Liver (tissue), 8 donors: ENCODE measurements at regions not wholly inside any gene's neighbourhood (a gene's known extent, or its start where the extent isn't known, plus 50 kb on each side); places are given as distances from the start of the nearest gene placed in this dataset.
"Not testable (repeated sequence)": the region's sequence is repeated elsewhere in the genome, so short reads cannot be mapped to it uniquely, and the experiment has no call there.

Source experiments
- DNase-seq: peaks from one replicate; pipeline ENCODE4 v3.0.0-alpha.2; 2017; ENCODE audit warnings: low spot score
- H3K27ac ChIP-seq, 2 donors: one replicate each; pipeline ENCODE4 v1.7.0; 2013; ENCODE audit warnings: inconsistent platforms in 2 of 2, low read length in 2 of 2, control low read depth in 1 of 2, low read depth in 1 of 2, mild to moderate bottlenecking in 1 of 2
- H3K27me3 ChIP-seq, 4 donors: one replicate each; pipeline versions ENCODE4 v1.6.1 to v1.7.0; 2013; ENCODE audit warnings: low read length in 3 of 4, inconsistent platforms in 1 of 4, mild to moderate bottlenecking in 1 of 4, moderate library complexity in 1 of 4; ENCODE audit not compliant: control insufficient read depth in 4 of 4, insufficient read depth in 4 of 4
- H3K36me3 ChIP-seq, 4 donors: one replicate each; pipeline versions ENCODE4 v1.6.1 to v1.7.0; 2013; ENCODE audit warnings: low read length in 3 of 4, mild to moderate bottlenecking in 3 of 4, low read depth in 1 of 4, moderate library complexity in 1 of 4; ENCODE audit not compliant: control insufficient read depth in 4 of 4, insufficient read depth in 3 of 4
- H3K4me1 ChIP-seq, 4 donors: one replicate each; pipeline versions ENCODE4 v1.6.1 to v1.7.0; 2013; ENCODE audit warnings: low read length in 3 of 4, mild to moderate bottlenecking in 3 of 4, moderate library complexity in 1 of 4; ENCODE audit not compliant: control insufficient read depth in 4 of 4, insufficient read depth in 4 of 4
- H3K4me3 ChIP-seq, 3 donors: one replicate each; pipeline versions ENCODE4 v1.6.1 to v1.7.0; 2013; ENCODE audit warnings: low read length in 3 of 3, control low read depth in 1 of 3, low read depth in 1 of 3, mild to moderate bottlenecking in 1 of 3
- H3K9ac ChIP-seq, 2 donors: one replicate each; pipeline ENCODE4 v1.7.0; 2013; ENCODE audit warnings: low read length in 2 of 2, mild to moderate bottlenecking in 2 of 2, moderate library complexity in 2 of 2, control low read depth in 1 of 2, low read depth in 1 of 2
- H3K9me3 ChIP-seq, 4 donors: one replicate each; pipeline versions ENCODE4 v1.6.1 to v1.7.0; 2013; ENCODE audit warnings: low read length in 3 of 4; ENCODE audit not compliant: control insufficient read depth in 4 of 4
- ATF3 ChIP-seq: IDR thresholded peaks from 2 replicates; pipeline ENCODE4 v1.6.1; 2016; ENCODE audit warnings: antibody characterized with exemption
- CTCF ChIP-seq: fragments of 150-350 bp; IDR thresholded peaks from 2 replicates; pipeline ENCODE4 v1.5.1; 2017; ENCODE audit warnings: improper control_type of control experiment, low read depth, low read length; ENCODE audit not compliant: missing input control
- EGR1 ChIP-seq, 2 donors: IDR thresholded peaks; 2 replicates each; pipeline ENCODE4 v1.6.1; 2016 to 2018; ENCODE audit warnings: antibody characterized with exemption in 2 of 2, low read depth in 2 of 2
- FOXA1 ChIP-seq: IDR thresholded peaks from 2 replicates; pipeline ENCODE4 v1.6.1; 2016; ENCODE audit warnings: antibody characterized with exemption
- GABPA ChIP-seq, 2 donors: IDR thresholded peaks in 1 of 2; conservative IDR thresholded peaks in 1 of 2; 2 replicates each; pipeline ENCODE4 v1.6.1; 2016; ENCODE audit warnings: antibody characterized with exemption in 2 of 2, mild to moderate bottlenecking in 1 of 2, moderate library complexity in 1 of 2
- HNF4A ChIP-seq, 2 donors: conservative IDR thresholded peaks; 2 replicates each; pipeline ENCODE4 v1.6.1; 2016; ENCODE audit warnings: antibody characterized with exemption in 2 of 2, mild to moderate bottlenecking in 2 of 2
- HNF4G ChIP-seq: IDR thresholded peaks from 2 replicates; pipeline ENCODE4 v1.6.1; 2016; ENCODE audit warnings: antibody characterized with exemption
- JUND ChIP-seq, 2 donors: IDR thresholded peaks; 2 replicates each; pipeline ENCODE4 v1.6.1; 2016; ENCODE audit warnings: antibody characterized with exemption in 2 of 2
- MAX ChIP-seq: IDR thresholded peaks from 2 replicates; pipeline ENCODE4 v1.6.1; 2016; ENCODE audit warnings: antibody characterized with exemption
- NR2F2 ChIP-seq: IDR thresholded peaks from 2 replicates; pipeline ENCODE4 v1.6.1; 2016; ENCODE audit warnings: antibody characterized with exemption
- RAD21 ChIP-seq, 2 donors: IDR thresholded peaks; 2 replicates each; pipeline ENCODE4 v1.6.1; 2016; ENCODE audit warnings: antibody characterized with exemption in 2 of 2, mild to moderate bottlenecking in 2 of 2
- REST ChIP-seq: IDR thresholded peaks from 2 replicates; pipeline ENCODE4 v1.6.1; 2016; ENCODE audit warnings: antibody characterized with exemption, mild to moderate bottlenecking
- RXRA ChIP-seq, 2 donors: IDR thresholded peaks; 2 replicates each; pipeline ENCODE4 v1.6.1; 2017 to 2018; ENCODE audit warnings: antibody characterized with exemption in 2 of 2, mild to moderate bottlenecking in 1 of 2
- SP1 ChIP-seq: IDR thresholded peaks from 2 replicates; pipeline ENCODE4 v1.6.1; 2018; ENCODE audit warnings: antibody characterized with exemption, mild to moderate bottlenecking
- TAF1 ChIP-seq: conservative IDR thresholded peaks from 2 replicates; pipeline ENCODE4 v1.6.1; 2016; ENCODE audit warnings: antibody characterized with exemption, mild to moderate bottlenecking
- YY1 ChIP-seq: IDR thresholded peaks from 2 replicates; pipeline ENCODE4 v1.6.1; 2016; ENCODE audit warnings: antibody characterized with exemption, mild to moderate bottlenecking
- ZBTB33 ChIP-seq: IDR thresholded peaks from 2 replicates; pipeline ENCODE4 v1.6.1; 2016; ENCODE audit warnings: antibody characterized with exemption
- WGBS: extraction: QIAGEN DNeasy Blood & Tissue Kit; methylation state at CpG from one replicate; pipeline ENCODE4 v1.1.7; 2013; 5-methylcytosine and 5-hydroxymethylcytosine counted together
- donor health status: healthy.
- donor health status: healthy.
- donor health status: healthy.
- donor health status: healthy.
- donor health status: healthy.

- H3K4me3 ChIP-seq, H3K9me3 ChIP-seq, DNase-seq, H3K27me3 ChIP-seq, H3K36me3 ChIP-seq, H3K27ac ChIP-seq, H3K4me1 ChIP-seq, H3K9ac ChIP-seq: not testable (repeated sequence)
- WGBS: 82% methylated on average over 3 of the region's 3 CpGs
These were observed 330.1 kb upstream of the AR start for GRCh38 chrX:67213686-67214085.

- 79% methylated on average over 4 of the region's 4 CpGs for WGBS
- H3K27me3 ChIP-seq: no peaks in the 10 kb centered on the region
These were observed 335.9 kb upstream of the AR start for GRCh38 chrX:67207912-67208311.

More at GRCh38 chrX:67207912-67208311, 335.9 kb upstream of the AR start:
- no peak for DNase-seq
- Histone ChIP-seq H3K9ac (no peak overlapping the region), H3K9me3 (no peaks in the 10 kb centered on the region), H3K36me3 (no peaks in the 10 kb centered on the region), H3K4me3 (no peak overlapping the region), H3K4me1 (no peaks in the 10 kb centered on the region), H3K27ac (no peak overlapping the region)
- TF ChIP-seq RAD21 (IDR thresholded peaks at IDR 0.05) (no peak), NR2F2 (no peak), JUND (IDR thresholded peaks at IDR 0.05) (no peak), FOXA1 (no peak), HNF4A (conservative IDR thresholded peaks at IDR 0.05) (no peak), ZBTB33 (no peak), TAF1 (no peak), HNF4G (no peak), CTCF (no peak), MAX (no peak), SP1 (no peak), EGR1 (IDR thresholded peaks at IDR 0.05; ENCODE audit: low read depth in 2 of 2) (no peak), RXRA (IDR thresholded peaks at IDR 0.05) (no peak), GABPA (IDR thresholded peaks at IDR 0.05 in 1 of 2, conservative IDR thresholded peaks at IDR 0.05 in 1 of 2) (no peak), ATF3 (no peak), YY1 (no peak), REST (no peak)
